PC-9 (cell line): ENCODE measurements at regions not wholly inside any gene's neighbourhood (a gene's known extent, or its start where the extent isn't known, plus 50 kb on each side); places are given as distances from the start of the nearest gene placed in this dataset.

Experiments used
- CTCF ChIP-seq: fragments of 200-600 bp; sonication (generic); conservative IDR thresholded peaks from 2 replicates; pipeline ENCODE4 v1.6.1; 2017; ENCODE audit warnings: mixed run types, antibody characterized with exemption, mild to moderate bottlenecking, moderate library complexity
- EZH2 ChIP-seq: fragments of 200-600 bp; sonication (generic); IDR thresholded peaks from 2 replicates; pipeline ENCODE4 v1.8.0; 2017; ENCODE audit warnings: antibody characterized with exemption, low read depth

- TF ChIP-seq CTCF (no peak), EZH2 (no peak)
Observed at GRCh38 chr12:87066326-87066725, 810.1 kb upstream of the MGAT4C start.
